ENCODE measurements at regions not wholly inside any gene's neighbourhood (a gene's known extent, or its start where the extent isn't known, plus 50 kb on each side); places are given as distances from the start of the nearest gene placed in this dataset.

GRCh38 chr2:45288532-45289417 lies 279.5 kb upstream of the SIX2 start:
- FAIRE-seq (no peak), DNase-seq (ENCODE audit: insufficient read length, low spot score) (no peak)
- TF ChIP-seq TAF1 (IDR thresholded peaks at IDR 0.05; ENCODE audit: low read depth, low read length) (no peak), POLR2AphosphoS5 (IDR thresholded peaks at IDR 0.05; ENCODE audit: low read depth, low read length) (no peak), SPI1 (IDR thresholded peaks at IDR 0.05; ENCODE audit: low read depth, low read length) (no peak), POU2F2 (IDR thresholded peaks at IDR 0.05; ENCODE audit: low read depth, low read length) (no peak), PAX5 (IDR thresholded peaks at IDR 0.05; ENCODE audit: insufficient read depth, low read length, severe bottlenecking) (no peak), POLR2A (IDR thresholded peaks at IDR 0.05; ENCODE audit: low read depth, low read length) (no peak)

- no peak for FAIRE-seq
- TF ChIP-seq POLR2A (IDR thresholded peaks at IDR 0.05; ENCODE audit: low read depth, low read length) (no peak), POU2F2 (IDR thresholded peaks at IDR 0.05; ENCODE audit: low read depth, low read length) (no peak), SPI1 (IDR thresholded peaks at IDR 0.05; ENCODE audit: low read depth, low read length) (no peak), POLR2AphosphoS5 (IDR thresholded peaks at IDR 0.05; ENCODE audit: low read depth, low read length) (no peak), TAF1 (IDR thresholded peaks at IDR 0.05; ENCODE audit: low read depth, low read length) (no peak), PAX5 (IDR thresholded peaks at IDR 0.05; ENCODE audit: insufficient read depth, low read length, severe bottlenecking) (no peak)
Measured at GRCh38 chr2:45287045-45287444, 277.8 kb upstream of the SIX2 start.

GRCh38 chr2:45285771-45286390 lies 276.6 kb upstream of the SIX2 start:
- DNase-seq (ENCODE audit: insufficient read length, low spot score) (no peak), FAIRE-seq (no peak)
- TF ChIP-seq TAF1 (IDR thresholded peaks at IDR 0.05; ENCODE audit: low read depth, low read length) (no peak), POLR2AphosphoS5 (IDR thresholded peaks at IDR 0.05; ENCODE audit: low read depth, low read length) (no peak), POLR2A (IDR thresholded peaks at IDR 0.05; ENCODE audit: low read depth, low read length) (no peak), PAX5 (IDR thresholded peaks at IDR 0.05; ENCODE audit: insufficient read depth, low read length, severe bottlenecking) (no peak), POU2F2 (IDR thresholded peaks at IDR 0.05; ENCODE audit: low read depth, low read length) (no peak), SPI1 (IDR thresholded peaks at IDR 0.05; ENCODE audit: low read depth, low read length) (no peak)

More at GRCh38 chr2:45287045-45287444, 277.8 kb upstream of the SIX2 start:
- no peak for DNase-seq (ENCODE audit: insufficient read length, low spot score)

- TF ChIP-seq POLR2A (IDR thresholded peaks at IDR 0.05; ENCODE audit: low read depth, low read length) (no peak), POU2F2 (IDR thresholded peaks at IDR 0.05; ENCODE audit: low read depth, low read length) (no peak), SPI1 (IDR thresholded peaks at IDR 0.05; ENCODE audit: low read depth, low read length) (no peak), TAF1 (IDR thresholded peaks at IDR 0.05; ENCODE audit: low read depth, low read length) (no peak), PAX5 (IDR thresholded peaks at IDR 0.05; ENCODE audit: insufficient read depth, low read length, severe bottlenecking) (no peak), POLR2AphosphoS5 (IDR thresholded peaks at IDR 0.05; ENCODE audit: low read depth, low read length) (no peak)
- DNase-seq (ENCODE audit: insufficient read length, low spot score) (no peak), FAIRE-seq (no peak)
Measured at GRCh38 chr2:45285311-45285710, 276.1 kb upstream of the SIX2 start.

- TF ChIP-seq POLR2AphosphoS5 (IDR thresholded peaks at IDR 0.05; ENCODE audit: low read depth, low read length) (no peak), PAX5 (IDR thresholded peaks at IDR 0.05; ENCODE audit: insufficient read depth, low read length, severe bottlenecking) (no peak), POU2F2 (IDR thresholded peaks at IDR 0.05; ENCODE audit: low read depth, low read length) (no peak)
- no peak for DNase-seq (ENCODE audit: insufficient read length, low spot score)
- no peak for FAIRE-seq
Measured at GRCh38 chr2:45284621-45284995, 275.4 kb upstream of the SIX2 start.

GRCh38 chr2:45283764-45284620 lies 274.7 kb upstream of the SIX2 start:
- TF ChIP-seq POLR2AphosphoS5 (IDR thresholded peaks at IDR 0.05; ENCODE audit: low read depth, low read length) (no peak), PAX5 (IDR thresholded peaks at IDR 0.05; ENCODE audit: insufficient read depth, low read length, severe bottlenecking) (no peak), POU2F2 (IDR thresholded peaks at IDR 0.05; ENCODE audit: low read depth, low read length) (no peak), POLR2A (IDR thresholded peaks at IDR 0.05; ENCODE audit: low read depth, low read length) (no peak), SPI1 (IDR thresholded peaks at IDR 0.05; ENCODE audit: low read depth, low read length) (no peak), TAF1 (IDR thresholded peaks at IDR 0.05; ENCODE audit: low read depth, low read length) (no peak)
- DNase-seq (ENCODE audit: insufficient read length, low spot score) (no peak), FAIRE-seq (no peak)

GRCh38 chr2:45282646-45283045 lies 273.4 kb upstream of the SIX2 start:
- no peak for TF ChIP-seq PAX5 (IDR thresholded peaks at IDR 0.05; ENCODE audit: insufficient read depth, low read length, severe bottlenecking)
- TF ChIP-seq POLR2AphosphoS5 (IDR thresholded peaks at IDR 0.05; ENCODE audit: low read depth, low read length), result no peak
- TF ChIP-seq POLR2A (IDR thresholded peaks at IDR 0.05; ENCODE audit: low read depth, low read length), result no peak
- TF ChIP-seq SPI1 (IDR thresholded peaks at IDR 0.05; ENCODE audit: low read depth, low read length), result no peak
- no peak for TF ChIP-seq POU2F2 (IDR thresholded peaks at IDR 0.05; ENCODE audit: low read depth, low read length)
- no peak for TF ChIP-seq TAF1 (IDR thresholded peaks at IDR 0.05; ENCODE audit: low read depth, low read length)
- no peak for DNase-seq (ENCODE audit: insufficient read length, low spot score)
- FAIRE-seq, result no peak

- FAIRE-seq, result no peak
- TF ChIP-seq PAX5 (IDR thresholded peaks at IDR 0.05; ENCODE audit: insufficient read depth, low read length, severe bottlenecking), result no peak
- no peak for TF ChIP-seq TAF1 (IDR thresholded peaks at IDR 0.05; ENCODE audit: low read depth, low read length)
- no peak for DNase-seq (ENCODE audit: insufficient read length, low spot score)
Measured at GRCh38 chr2:45281311-45281710, 272.1 kb upstream of the SIX2 start.

GRCh38 chr2:45280794-45281193 lies 271.5 kb upstream of the SIX2 start:
- FAIRE-seq (no peak), DNase-seq (ENCODE audit: insufficient read length, low spot score) (no peak)
- TF ChIP-seq POLR2A (IDR thresholded peaks at IDR 0.05; ENCODE audit: low read depth, low read length) (no peak), TAF1 (IDR thresholded peaks at IDR 0.05; ENCODE audit: low read depth, low read length) (no peak), POLR2AphosphoS5 (IDR thresholded peaks at IDR 0.05; ENCODE audit: low read depth, low read length) (no peak)
